A673 (cell line): ENCODE measurements at regions not wholly inside any gene's neighbourhood (a gene's known extent, or its start where the extent isn't known, plus 50 kb on each side); places are given as distances from the start of the nearest gene placed in this dataset.

ENCODE experiments used
- BruUV-seq: library from RNA; stranded (reverse); fragments of 400-500 nt; replicated peaks from 2 replicates; lab custom pipeline; 2021; lab: Mats Ljungman, UMichigan
- CTCF ChIA-PET: fragments of 300-600 bp; sonication (Branson Sonifier 250); formaldehyde crosslinking; loops from one replicate; lab custom pipeline; 2022; ENCODE audit warnings: antibody characterized with exemption; lab: Charles Lee
- POLR2A ChIA-PET: fragments of 300-600 bp; sonication (Branson Sonifier 250); formaldehyde crosslinking; loops from one replicate; lab custom pipeline; 2022; ENCODE audit warnings: antibody characterized with exemption; ENCODE audit not compliant: low non-redundant PET; lab: Charles Lee
- DNase-seq: peaks from one replicate; pipeline ENCODE4 v3.0.0-alpha.2; 2015; ENCODE audit warnings: low spot score
- H3K27ac ChIP-seq: fragments of 200-600 bp; sonication (generic); 2 replicates; pipeline ENCODE4 v1.5.1; 2016; ENCODE audit warnings: mixed run types, low read depth, mild to moderate bottlenecking, mixed read lengths, antibody characterized with exemption, low read length; ENCODE audit not compliant: poor library complexity, severe bottlenecking
- H3K27me3 ChIP-seq: fragments of 200-600 bp; sonication (generic); replicated peaks from 2 replicates; pipeline ENCODE4 v1.6.1; 2017; ENCODE audit warnings: mixed run types, low read depth, mild to moderate bottlenecking, mixed read lengths, antibody characterized with exemption, low read length; ENCODE audit not compliant: insufficient read depth, poor library complexity
- H3K36me3 ChIP-seq: fragments of 200-600 bp; sonication (generic); 2 replicates; pipeline ENCODE4 v1.6.1; 2016; ENCODE audit warnings: mixed run types, mild to moderate bottlenecking, mixed read lengths, antibody characterized with exemption, low read length; ENCODE audit not compliant: insufficient read depth, poor library complexity, severe bottlenecking
- H3K4me1 ChIP-seq: fragments of 200-600 bp; sonication (generic); 2 replicates; pipeline ENCODE4 v1.6.1; 2017; ENCODE audit warnings: mixed run types, mild to moderate bottlenecking, mixed read lengths, antibody characterized with exemption, low read length; ENCODE audit not compliant: insufficient read depth, poor library complexity, severe bottlenecking
- H3K4me3 ChIP-seq: fragments of 200-600 bp; sonication (generic); 2 replicates; pipeline ENCODE4 v1.5.1; 2016; ENCODE audit warnings: low read depth, mixed run types, mild to moderate bottlenecking, mixed read lengths, low read length; ENCODE audit not compliant: poor library complexity, severe bottlenecking
- H3K9me3 ChIP-seq: fragments of 200-600 bp; sonication (generic); 2 replicates; pipeline ENCODE4 v1.6.1; 2016; ENCODE audit warnings: mixed run types, low read depth, mild to moderate bottlenecking, mixed read lengths, antibody characterized with exemption, low read length; ENCODE audit not compliant: poor library complexity, severe bottlenecking
- EZH2 ChIP-seq: fragments of 200-600 bp; sonication (generic); IDR thresholded peaks from 2 replicates; pipeline ENCODE4 v1.6.1; 2017; ENCODE audit warnings: borderline replicate concordance, low read depth, mild to moderate bottlenecking, mixed read lengths, antibody characterized with exemption, low read length; ENCODE audit not compliant: poor library complexity, severe bottlenecking
- intact Hi-C: fragments of 100-400 bp; cut with micrococcal nuclease; formaldehyde crosslinking; loops from one replicate; pipeline ENCODE4 v1.10.0; 2022; ENCODE audit not compliant: unreplicated experiment
- TF ChIP-seq, protein P1 (sequence below): fragments of 300-800, 200-600 bp; sonication (generic); conservative IDR thresholded peaks from 2 replicates; pipeline ENCODE4 v1.5.1; 2017; ENCODE audit warnings: low read depth, mild to moderate bottlenecking, antibody characterized with exemption, low read length, moderate library complexity, mixed read lengths

DNA sequence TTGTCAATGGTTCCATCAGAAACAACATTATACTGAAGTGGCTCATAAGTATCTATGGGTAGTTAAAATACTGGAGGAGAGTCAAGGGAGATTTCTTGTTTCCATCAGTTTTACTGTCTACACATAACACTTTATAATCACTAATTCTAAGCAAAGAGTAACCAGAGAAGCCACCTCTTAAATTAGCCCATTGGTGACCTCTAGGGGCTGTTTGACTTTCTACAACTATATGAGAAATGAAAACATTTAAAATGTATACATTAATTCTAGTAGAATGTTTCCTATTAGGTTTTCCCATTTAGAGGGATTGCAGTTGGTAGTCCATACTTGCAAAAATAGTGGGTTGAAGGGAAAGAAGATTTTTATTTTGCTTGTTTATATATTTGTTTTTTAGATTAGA lies 504.3 kb downstream of the FAM181B start:
- POLR2A ChIA-PET = no interaction called here
- H3K36me3 ChIP-seq = no peaks in the 10 kb centered on the region
- no TSS peak for BruUV-seq
- H3K27me3 ChIP-seq = no peaks in the 10 kb centered on the region
- no peak overlapping the region for H3K27ac ChIP-seq
- CTCF ChIA-PET = no interaction called here
- TF ChIP-seq, protein P1, sequence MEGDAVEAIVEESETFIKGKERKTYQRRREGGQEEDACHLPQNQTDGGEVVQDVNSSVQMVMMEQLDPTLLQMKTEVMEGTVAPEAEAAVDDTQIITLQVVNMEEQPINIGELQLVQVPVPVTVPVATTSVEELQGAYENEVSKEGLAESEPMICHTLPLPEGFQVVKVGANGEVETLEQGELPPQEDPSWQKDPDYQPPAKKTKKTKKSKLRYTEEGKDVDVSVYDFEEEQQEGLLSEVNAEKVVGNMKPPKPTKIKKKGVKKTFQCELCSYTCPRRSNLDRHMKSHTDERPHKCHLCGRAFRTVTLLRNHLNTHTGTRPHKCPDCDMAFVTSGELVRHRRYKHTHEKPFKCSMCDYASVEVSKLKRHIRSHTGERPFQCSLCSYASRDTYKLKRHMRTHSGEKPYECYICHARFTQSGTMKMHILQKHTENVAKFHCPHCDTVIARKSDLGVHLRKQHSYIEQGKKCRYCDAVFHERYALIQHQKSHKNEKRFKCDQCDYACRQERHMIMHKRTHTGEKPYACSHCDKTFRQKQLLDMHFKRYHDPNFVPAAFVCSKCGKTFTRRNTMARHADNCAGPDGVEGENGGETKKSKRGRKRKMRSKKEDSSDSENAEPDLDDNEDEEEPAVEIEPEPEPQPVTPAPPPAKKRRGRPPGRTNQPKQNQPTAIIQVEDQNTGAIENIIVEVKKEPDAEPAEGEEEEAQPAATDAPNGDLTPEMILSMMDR = peak; percentile 71
- TF ChIP-seq EZH2 = no peak
- no peak overlapping the region for H3K4me3 ChIP-seq
- H3K9me3 ChIP-seq = no peaks in the 10 kb centered on the region
- no peaks in the 10 kb centered on the region for H3K4me1 ChIP-seq
- DNase-seq = peak; percentile 58
- intact Hi-C loops = loop anchor here (2.0 to 5.0 kb wide), 3 partner anchors 147 to 572 kb away; no protein-coding TSS in a partner anchor

DNA sequence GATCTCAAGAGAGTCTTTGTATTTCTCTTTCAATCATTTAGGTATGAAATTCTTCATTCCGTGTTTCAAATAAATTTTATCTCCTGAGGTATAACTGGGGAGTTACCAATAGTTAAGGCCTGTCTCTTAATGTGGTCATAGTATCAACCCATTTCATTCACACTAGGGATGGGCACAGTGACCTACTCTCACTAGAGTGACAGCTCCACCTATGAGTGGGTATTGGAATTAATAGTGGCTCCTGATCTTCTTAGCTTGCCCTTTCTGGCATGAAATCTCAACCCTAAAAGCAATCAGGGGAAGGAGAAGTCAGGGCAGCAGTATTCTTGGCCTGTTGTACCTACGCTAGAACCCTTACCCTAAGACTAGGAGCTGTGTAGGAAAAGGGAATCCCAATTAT lies 507.7 kb downstream of the FAM181B start:
- intact Hi-C loops = loop anchor here (1.0 to 5.0 kb wide), 3 partner anchors 144 to 582 kb away; no protein-coding TSS in a partner anchor
- no peaks in the 10 kb centered on the region for H3K36me3 ChIP-seq
- ChIA-PET POLR2A (no interaction called here), CTCF (interaction anchor here (1.2 kb wide), 1 partner anchor 146 kb away, joined by 4 read pairs; no protein-coding TSS in a partner anchor)
- H3K27me3 ChIP-seq = no peaks in the 10 kb centered on the region
- no peak overlapping the region for H3K4me3 ChIP-seq
- no peak for TF ChIP-seq EZH2
- TF ChIP-seq, protein P1 = peak; percentile 45
- peaks cover 2% of the 10 kb centered on the region for H3K9me3 ChIP-seq
- peak; percentile 17 for DNase-seq
- H3K27ac ChIP-seq = no peak overlapping the region
- H3K4me1 ChIP-seq = no peaks in the 10 kb centered on the region
- BruUV-seq = no TSS peak

DNA sequence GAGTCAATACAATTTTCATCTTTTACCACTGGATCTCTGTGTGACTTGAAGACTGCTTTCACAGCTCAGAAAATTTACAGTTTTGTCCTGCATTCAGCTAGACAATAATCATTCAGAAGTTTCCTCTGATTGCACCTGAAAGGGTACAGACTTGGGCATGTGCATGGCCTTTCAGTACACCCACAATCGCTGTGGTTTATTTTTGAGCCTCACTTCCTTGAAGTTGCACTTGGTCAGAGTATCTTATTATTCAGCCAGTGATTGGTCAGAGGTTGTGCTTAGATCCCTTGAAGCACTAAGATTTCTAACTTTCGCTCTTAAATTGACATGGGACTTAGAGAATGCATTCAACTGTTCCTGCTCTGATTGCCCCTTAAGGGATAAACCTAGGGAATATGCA lies 508.2 kb downstream of the FAM181B start:
- Histone ChIP-seq H3K27ac (no peak overlapping the region), H3K4me1 (no peaks in the 10 kb centered on the region), H3K36me3 (no peaks in the 10 kb centered on the region), H3K4me3 (no peak overlapping the region), H3K9me3 (peaks cover 2% of the 10 kb centered on the region), H3K27me3 (no peaks in the 10 kb centered on the region)
- no peak for TF ChIP-seq EZH2
- TF ChIP-seq, protein P1 = no peak
- ChIA-PET CTCF (interaction anchor here (1.2 kb wide), 1 partner anchor 145 kb away, joined by 4 read pairs; no protein-coding TSS in a partner anchor), POLR2A (no interaction called here)
- DNase-seq = no peak
- no TSS peak for BruUV-seq
- intact Hi-C loops = loop anchor here (5.0 kb wide), 2 partner anchors 143 to 568 kb away; no protein-coding TSS in a partner anchor
